Neural cell (in vitro differentiated cells): ENCODE measurements at regions not wholly inside any gene's neighbourhood (a gene's known extent, or its start where the extent isn't known, plus 50 kb on each side); places are given as distances from the start of the nearest gene placed in this dataset.

ENCODE experiments used
- H2AFZ ChIP-seq: fragments of 200-600, 300-800 bp; sonication (generic), shearing (Covaris generic); 2 replicates; pipeline ENCODE4 v1.6.0; 2014; ENCODE audit warnings: low read depth, mild to moderate bottlenecking, antibody characterized with exemption, low read length, moderate library complexity
- H3F3A ChIP-seq: fragments of 200-600 bp; shearing (Covaris generic); 2 replicates; pipeline ENCODE4 v1.6.1; 2016; ENCODE audit warnings: mild to moderate bottlenecking, moderate library complexity, mixed read lengths, antibody characterized with exemption, low read length; ENCODE audit not compliant: insufficient read depth, poor library complexity, severe bottlenecking
- H3K27ac ChIP-seq: fragments of 200-600, 300-800 bp; sonication (generic), shearing (Covaris generic); 2 replicates; pipeline ENCODE4 v1.5.1; 2014; ENCODE audit warnings: mild to moderate bottlenecking, low read length, moderate library complexity
- H3K27me3 ChIP-seq: fragments of 300-800, 200-600 bp; sonication (generic), shearing (Covaris generic); 2 replicates; pipeline ENCODE4 v1.6.0; 2014; ENCODE audit warnings: mild to moderate bottlenecking, low read depth, low read length, moderate library complexity; ENCODE audit not compliant: insufficient read depth
- H3K36me3 ChIP-seq: fragments of 300-800, 200-600 bp; sonication (generic), shearing (Covaris generic); 2 replicates; pipeline ENCODE4 v1.5.1; 2014; ENCODE audit warnings: mild to moderate bottlenecking, antibody characterized with exemption, low read length, moderate library complexity; ENCODE audit not compliant: insufficient read depth
- H3K4me2 ChIP-seq: fragments of 300-800, 200-600 bp; sonication (generic), shearing (Covaris generic); 2 replicates; pipeline ENCODE4 v1.6.0; 2014; ENCODE audit warnings: mild to moderate bottlenecking, low read length
- H3K4me3 ChIP-seq: fragments of 300-800, 200-600 bp; sonication (generic), shearing (Covaris generic); 2 replicates; pipeline ENCODE4 v1.5.1; 2014; ENCODE audit warnings: mild to moderate bottlenecking, low read length, moderate library complexity
- H3K79me2 ChIP-seq: fragments of 200-600 bp; shearing (Covaris generic); replicated peaks from 2 replicates; pipeline ENCODE4 v1.6.0; 2014; ENCODE audit warnings: mild to moderate bottlenecking, low read length, moderate library complexity; ENCODE audit not compliant: insufficient read depth
- H3K9ac ChIP-seq: fragments of 300-800, 200-600 bp; sonication (generic), shearing (Covaris generic); 2 replicates; pipeline ENCODE4 v1.6.1; 2016; ENCODE audit warnings: mild to moderate bottlenecking, low read length, mixed read lengths
- H3K9me2 ChIP-seq: fragments of 200-600 bp; shearing (Covaris generic); 2 replicates; pipeline ENCODE4 v1.6.1; 2016; ENCODE audit warnings: mild to moderate bottlenecking, low read length, mixed read lengths; ENCODE audit not compliant: insufficient read depth
- H3K9me3 ChIP-seq: fragments of 200-600, 300-800 bp; sonication (generic), shearing (Covaris generic); 2 replicates; pipeline ENCODE4 v1.6.1; 2016; ENCODE audit warnings: mild to moderate bottlenecking, mixed run types, low read length, moderate library complexity, mixed read lengths
- H4K20me1 ChIP-seq: fragments of 200-600 bp; shearing (Covaris generic); 2 replicates; pipeline ENCODE4 v1.6.1; 2016; ENCODE audit warnings: mild to moderate bottlenecking, mixed run types; ENCODE audit not compliant: insufficient read depth
- CTCF ChIP-seq: fragments of 450-650 bp; IDR thresholded peaks from 2 replicates; pipeline ENCODE4 v1.5.1; 2014; ENCODE audit warnings: antibody characterized with exemption, mild to moderate bottlenecking, moderate library complexity; ENCODE audit not compliant: poor library complexity, severe bottlenecking
- EP300 ChIP-seq: fragments of 450-650 bp; conservative IDR thresholded peaks from 2 replicates; pipeline ENCODE4 v1.6.1; 2014; ENCODE audit warnings: antibody characterized with exemption, mild to moderate bottlenecking, moderate library complexity; ENCODE audit not compliant: poor library complexity, severe bottlenecking
- EZH2 ChIP-seq: fragments of 200-600, 300-800 bp; shearing (Covaris generic), sonication (generic); IDR thresholded peaks from 2 replicates; pipeline ENCODE4 v1.6.1; 2014; ENCODE audit warnings: antibody characterized with exemption, low read length, borderline replicate concordance, mild to moderate bottlenecking; ENCODE audit not compliant: insufficient read depth, poor library complexity, severe bottlenecking
- MXI1 ChIP-seq: fragments of 450-650 bp; conservative IDR thresholded peaks from 2 replicates; pipeline ENCODE4 v1.6.1; 2014; ENCODE audit warnings: antibody characterized with exemption, mild to moderate bottlenecking; ENCODE audit not compliant: poor library complexity, severe bottlenecking
- POLR2AphosphoS5 ChIP-seq: IDR thresholded peaks from 2 replicates; pipeline ENCODE4 v1.6.1; 2012
- RAD21 ChIP-seq: fragments of 450-650 bp; conservative IDR thresholded peaks from 2 replicates; pipeline ENCODE4 v1.6.1; 2014; ENCODE audit warnings: antibody characterized with exemption, mild to moderate bottlenecking, moderate library complexity
- SMC3 ChIP-seq: fragments of 450-650 bp; conservative IDR thresholded peaks from 2 replicates; pipeline ENCODE4 v1.6.1; 2014; ENCODE audit warnings: antibody characterized with exemption, mild to moderate bottlenecking, moderate library complexity; ENCODE audit not compliant: poor library complexity
- TAF1 ChIP-seq: IDR thresholded peaks from 2 replicates; pipeline ENCODE4 v1.6.1; 2012; ENCODE audit warnings: low read depth
- TF ChIP-seq, protein P1 (sequence below): IDR thresholded peaks from 2 replicates; pipeline ENCODE4 v1.6.1; 2012; ENCODE audit warnings: borderline replicate concordance

GRCh38 chr17:52470553-52470952 lies 312.0 kb upstream of the CA10 start:
- no peaks in the 10 kb centered on the region for H3F3A ChIP-seq
- TF ChIP-seq, protein P1, sequence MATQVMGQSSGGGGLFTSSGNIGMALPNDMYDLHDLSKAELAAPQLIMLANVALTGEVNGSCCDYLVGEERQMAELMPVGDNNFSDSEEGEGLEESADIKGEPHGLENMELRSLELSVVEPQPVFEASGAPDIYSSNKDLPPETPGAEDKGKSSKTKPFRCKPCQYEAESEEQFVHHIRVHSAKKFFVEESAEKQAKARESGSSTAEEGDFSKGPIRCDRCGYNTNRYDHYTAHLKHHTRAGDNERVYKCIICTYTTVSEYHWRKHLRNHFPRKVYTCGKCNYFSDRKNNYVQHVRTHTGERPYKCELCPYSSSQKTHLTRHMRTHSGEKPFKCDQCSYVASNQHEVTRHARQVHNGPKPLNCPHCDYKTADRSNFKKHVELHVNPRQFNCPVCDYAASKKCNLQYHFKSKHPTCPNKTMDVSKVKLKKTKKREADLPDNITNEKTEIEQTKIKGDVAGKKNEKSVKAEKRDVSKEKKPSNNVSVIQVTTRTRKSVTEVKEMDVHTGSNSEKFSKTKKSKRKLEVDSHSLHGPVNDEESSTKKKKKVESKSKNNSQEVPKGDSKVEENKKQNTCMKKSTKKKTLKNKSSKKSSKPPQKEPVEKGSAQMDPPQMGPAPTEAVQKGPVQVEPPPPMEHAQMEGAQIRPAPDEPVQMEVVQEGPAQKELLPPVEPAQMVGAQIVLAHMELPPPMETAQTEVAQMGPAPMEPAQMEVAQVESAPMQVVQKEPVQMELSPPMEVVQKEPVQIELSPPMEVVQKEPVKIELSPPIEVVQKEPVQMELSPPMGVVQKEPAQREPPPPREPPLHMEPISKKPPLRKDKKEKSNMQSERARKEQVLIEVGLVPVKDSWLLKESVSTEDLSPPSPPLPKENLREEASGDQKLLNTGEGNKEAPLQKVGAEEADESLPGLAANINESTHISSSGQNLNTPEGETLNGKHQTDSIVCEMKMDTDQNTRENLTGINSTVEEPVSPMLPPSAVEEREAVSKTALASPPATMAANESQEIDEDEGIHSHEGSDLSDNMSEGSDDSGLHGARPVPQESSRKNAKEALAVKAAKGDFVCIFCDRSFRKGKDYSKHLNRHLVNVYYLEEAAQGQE, result no peak
- TF ChIP-seq RAD21, result no peak
- TF ChIP-seq CTCF, result no peak
- no peak for TF ChIP-seq POLR2AphosphoS5
- no peak for TF ChIP-seq EZH2
- TF ChIP-seq SMC3, result no peak
- no peak for TF ChIP-seq MXI1
- no peak for TF ChIP-seq TAF1
- TF ChIP-seq EP300, result no peak
- no peak overlapping the region for H2AFZ ChIP-seq
- no peaks in the 10 kb centered on the region for H3K9me2 ChIP-seq
- H3K4me3 ChIP-seq, result no peak overlapping the region
- H3K4me2 ChIP-seq, result no peak overlapping the region
- H3K9ac ChIP-seq, result no peak overlapping the region
- H4K20me1 ChIP-seq, result no peaks in the 10 kb centered on the region
- H3K27me3 ChIP-seq, result no peaks in the 10 kb centered on the region
- H3K36me3 ChIP-seq, result no peaks in the 10 kb centered on the region
- no peaks in the 10 kb centered on the region for H3K79me2 ChIP-seq
- no peaks in the 10 kb centered on the region for H3K9me3 ChIP-seq
- H3K27ac ChIP-seq, result no peak overlapping the region

DNA sequence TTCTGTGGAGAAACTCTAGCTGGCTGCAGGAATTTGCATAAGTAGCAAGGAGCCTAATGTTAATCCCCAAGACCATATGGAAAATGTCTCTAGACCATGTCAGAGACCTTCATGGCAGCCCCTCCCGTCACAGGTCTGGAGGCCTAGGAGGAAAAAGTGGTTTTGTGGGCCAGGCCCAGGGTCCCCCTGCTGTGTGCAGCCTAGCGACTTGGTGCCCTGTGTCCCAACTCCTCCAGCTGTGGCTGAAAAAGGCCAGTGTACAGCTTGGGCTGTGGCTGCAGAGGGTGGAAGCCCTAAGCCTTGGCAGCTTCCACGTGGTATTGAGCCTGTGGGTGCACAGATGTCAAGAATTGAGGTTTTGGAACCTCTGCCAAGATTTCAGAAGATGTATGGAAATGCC lies 306.9 kb upstream of the CA10 start:
- Histone ChIP-seq H3K79me2 (no peaks in the 10 kb centered on the region), H3K36me3 (no peaks in the 10 kb centered on the region), H3K27ac (no peak overlapping the region), H3K27me3 (no peaks in the 10 kb centered on the region), H3K4me2 (no peak overlapping the region), H3K9me3 (no peaks in the 10 kb centered on the region), H4K20me1 (no peaks in the 10 kb centered on the region), H2AFZ (no peak overlapping the region), H3K4me3 (no peak overlapping the region), H3F3A (no peaks in the 10 kb centered on the region), H3K9me2 (no peaks in the 10 kb centered on the region), H3K9ac (no peak overlapping the region)
- TF ChIP-seq SMC3 (no peak), EZH2 (no peak), EP300 (no peak), MXI1 (no peak), RAD21 (no peak), POLR2AphosphoS5 (no peak), TAF1 (no peak), CTCF (no peak)
- TF ChIP-seq, protein P1, result no peak
